SW480 (cell line): ENCODE measurements at regions not wholly inside any gene's neighbourhood (a gene's known extent, or its start where the extent isn't known, plus 50 kb on each side); places are given as distances from the start of the nearest gene placed in this dataset.

Experiments
- DNase-seq: peaks from one replicate; pipeline ENCODE4 v3.0.0-alpha.2; 2016; ENCODE audit warnings: low spot score

GRCh38 chr17:15039366-15039765 is 225.8 kb downstream of the PMP22 start:
- DNase-seq: no peak

GRCh38 chr17:15038656-15039055 is 226.5 kb downstream of the PMP22 start:
- DNase-seq: no peak

GRCh38 chr17:15036238-15036637 is 228.9 kb downstream of the PMP22 start:
- no peak for DNase-seq

GRCh38 chr17:15031975-15032374 is 233.2 kb downstream of the PMP22 start:
- no peak for DNase-seq

- no peak for DNase-seq
These were observed 235.7 kb downstream of the PMP22 start for GRCh38 chr17:15029469-15029868.

- DNase-seq: no peak
These were observed 237.3 kb downstream of the PMP22 start for GRCh38 chr17:15027853-15028252.

- DNase-seq: no peak
These were observed 239.0 kb downstream of the PMP22 start for GRCh38 chr17:15026088-15026487.

GRCh38 chr17:15023589-15024336 is 241.4 kb downstream of the PMP22 start:
- DNase-seq: no peak

GRCh38 chr17:15019158-15019557 is 246.0 kb downstream of the PMP22 start:
- no peak for DNase-seq

- no peak for DNase-seq
These were observed 252.7 kb downstream of the PMP22 start for GRCh38 chr17:15012351-15012980.

- no peak for DNase-seq
These were observed 256.0 kb downstream of the PMP22 start for GRCh38 chr17:15009087-15009486.

- DNase-seq: no peak
These were observed 258.0 kb downstream of the PMP22 start for GRCh38 chr17:15007147-15007553.

GRCh38 chr17:15006421-15007128 is 258.6 kb downstream of the PMP22 start:
- no peak for DNase-seq

- no peak for DNase-seq
These were observed 264.5 kb downstream of the PMP22 start for GRCh38 chr17:15000661-15001060.

GRCh38 chr17:14997290-14997689 is 267.8 kb downstream of the PMP22 start:
- no peak for DNase-seq

- no peak for DNase-seq
These were observed 279.0 kb downstream of the PMP22 start for GRCh38 chr17:14986127-14986526.

GRCh38 chr17:14972844-14973243 is 292.3 kb downstream of the PMP22 start:
- no peak for DNase-seq

GRCh38 chr17:14971054-14971453 is 294.1 kb downstream of the PMP22 start:
- DNase-seq: no peak

GRCh38 chr17:14959106-14959648 is 305.9 kb downstream of the PMP22 start:
- no peak for DNase-seq

- no peak for DNase-seq
These were observed 311.7 kb downstream of the PMP22 start for GRCh38 chr17:14953405-14953804.

- DNase-seq: no peak
These were observed 314.4 kb downstream of the PMP22 start for GRCh38 chr17:14950686-14951085.

- no peak for DNase-seq
These were observed 314.9 kb downstream of the PMP22 start for GRCh38 chr17:14950216-14950615.

- no peak for DNase-seq
These were observed 317.5 kb downstream of the PMP22 start for GRCh38 chr17:14947671-14948070.
